Gastrocnemius medialis (tissue), 4 donors: ENCODE measurements at regions not wholly inside any gene's neighbourhood (a gene's known extent, or its start where the extent isn't known, plus 50 kb on each side); places are given as distances from the start of the nearest gene placed in this dataset.

Experiments
- ATAC-seq, 2 donors: fragments of 150-250 bp; one replicate each; pipeline ENCODE4 v1.9.1; 2016
- DNase-seq, 2 donors: peaks; one replicate each; pipeline ENCODE4 v3.0.0-alpha.2; 2019
- H3K27ac ChIP-seq, 4 donors: fragments of 200-600 bp; sonication (generic); 1 replicate in 1 of 4; 2 replicates in 3 of 4; pipeline ENCODE4 v1.5.1; 2016 to 2018; ENCODE audit warnings: mild to moderate bottlenecking in 2 of 4, moderate library complexity in 1 of 4
- H3K27me3 ChIP-seq, 3 donors: fragments of 200-600 bp; sonication (generic) in 2 of 3; 1 replicate in 1 of 3; 2 replicates in 2 of 3; pipeline versions ENCODE4 v1.5.1 to v1.6.0; 2016 to 2019; ENCODE audit warnings: mild to moderate bottlenecking in 1 of 3, moderate library complexity in 1 of 3
- H3K36me3 ChIP-seq, 2 donors: fragments of 200-600 bp; sonication (generic) in 1 of 2; one replicate each; pipeline ENCODE4 v1.5.1; 2017 to 2018
- H3K4me1 ChIP-seq, 2 donors: fragments of 200-600 bp; sonication (generic) in 1 of 2; one replicate each; pipeline ENCODE4 v1.5.1; 2016 to 2017; ENCODE audit warnings: mild to moderate bottlenecking in 2 of 2
- H3K4me3 ChIP-seq, 4 donors: fragments of 200-600 bp; sonication (generic) in 3 of 4; 1 replicate in 1 of 4; 2 replicates in 3 of 4; pipeline ENCODE4 v1.5.1; 2016 to 2019; ENCODE audit warnings: mild to moderate bottlenecking in 2 of 4
- H3K9me3 ChIP-seq, 3 donors: fragments of 200-600 bp; sonication (generic) in 2 of 3; 1 replicate in 1 of 3; 2 replicates in 2 of 3; pipeline ENCODE4 v1.5.1; 2016 to 2019
- CTCF ChIP-seq, 5 experiments: fragments of 450-650 bp in 3 of 5; fragments of 200-600 bp in 2 of 5; sonication (generic) in 2 of 5; IDR thresholded peaks in 4 of 5; conservative IDR thresholded peaks in 1 of 5; 1 replicate in 4 of 5; 2 replicates in 1 of 5; pipeline ENCODE4 v1.5.1; 2016 to 2019; ENCODE audit warnings: antibody characterized with exemption in 5 of 5, mild to moderate bottlenecking in 3 of 5, moderate library complexity in 3 of 5
- POLR2A ChIP-seq, 2 donors: fragments of 450-650 bp; IDR thresholded peaks; one replicate each; pipeline ENCODE4 v1.6.1; 2017; ENCODE audit warnings: antibody characterized with exemption in 2 of 2, mild to moderate bottlenecking in 2 of 2, moderate library complexity in 2 of 2
- in situ Hi-C, 4 donors: fragments of 200-750 bp; cut with MboI; loops; one replicate each; pipeline versions ENCODE4 v1.15.0 to v1.8.0; 2017; ENCODE audit warnings: low sequenced_read_pairs in 4 of 4
- intact Hi-C: fragments of 100-400 bp; cut with DNase I; formaldehyde crosslinking; loops from one replicate; pipeline ENCODE4 v1.15.1; 2023; ENCODE audit warnings: low total_unique reads

- Histone ChIP-seq H3K9me3 (no peaks in the 10 kb centered on the region), H3K27ac (no peak overlapping the region), H3K4me1 (peaks cover 6 to 9% of the 10 kb centered on the region in 2 donors), H3K36me3 (no peaks in the 10 kb centered on the region), H3K27me3 (no peaks in the 10 kb centered on the region), H3K4me3 (no peak overlapping the region)
- ATAC-seq = no peak
- intact Hi-C loops = no loop called here
- no peak for DNase-seq
- in situ Hi-C loops = no loop called here
- TF ChIP-seq CTCF (IDR thresholded peaks at IDR 0.05 in 4 of 5, conservative IDR thresholded peaks at IDR 0.05 in 1 of 5) (no peak), POLR2A (IDR thresholded peaks at IDR 0.05) (no peak)
These were observed 125.5 kb upstream of the NCAM1 start for GRCh38 chr11:112835591-112836255.

GRCh38 chr11:112836256-112836602 is 125.0 kb upstream of the NCAM1 start:
- Histone ChIP-seq H3K4me1 (peaks cover 6 to 9% of the 10 kb centered on the region in 2 donors), H3K27ac (no peak overlapping the region), H3K27me3 (no peaks in the 10 kb centered on the region), H3K36me3 (no peaks in the 10 kb centered on the region), H3K4me3 (no peak overlapping the region), H3K9me3 (no peaks in the 10 kb centered on the region)
- DNase-seq (no peak), ATAC-seq (no peak)
- intact Hi-C loops = no loop called here
- TF ChIP-seq CTCF (IDR thresholded peaks at IDR 0.05 in 4 of 5, conservative IDR thresholded peaks at IDR 0.05 in 1 of 5) (no peak), POLR2A (IDR thresholded peaks at IDR 0.05) (no peak)
- in situ Hi-C loops = no loop called here

- Histone ChIP-seq H3K27me3 (no peaks in the 10 kb centered on the region), H3K27ac (no peak overlapping the region), H3K36me3 (no peaks in the 10 kb centered on the region), H3K4me3 (no peak overlapping the region), H3K4me1 (peaks cover 6 to 9% of the 10 kb centered on the region in 2 donors), H3K9me3 (no peaks in the 10 kb centered on the region)
- TF ChIP-seq CTCF (IDR thresholded peaks at IDR 0.05 in 4 of 5, conservative IDR thresholded peaks at IDR 0.05 in 1 of 5) (no peak), POLR2A (IDR thresholded peaks at IDR 0.05) (no peak)
- DNase-seq (no peak), ATAC-seq (no peak)
- in situ Hi-C loops = no loop called here
- intact Hi-C loops = no loop called here
These were observed 123.9 kb upstream of the NCAM1 start for GRCh38 chr11:112837162-112837826.

- ATAC-seq (no peak), DNase-seq (no peak)
- intact Hi-C loops (no loop called here), in situ Hi-C loops (no loop called here)
- H3K9me3 ChIP-seq = no peaks in the 10 kb centered on the region
- TF ChIP-seq CTCF (IDR thresholded peaks at IDR 0.05 in 4 of 5, conservative IDR thresholded peaks at IDR 0.05 in 1 of 5) = no peak
- no peak for TF ChIP-seq POLR2A (IDR thresholded peaks at IDR 0.05)
- no peaks in the 10 kb centered on the region for H3K36me3 ChIP-seq
- no peak overlapping the region for H3K4me3 ChIP-seq
- H3K27ac ChIP-seq = no peak overlapping the region
- no peaks in the 10 kb centered on the region for H3K27me3 ChIP-seq
- H3K4me1 ChIP-seq = peaks cover 3 to 7% of the 10 kb centered on the region in 2 donors
These were observed 122.2 kb upstream of the NCAM1 start for GRCh38 chr11:112839051-112839450.
